H4 (cell line): ENCODE measurements at regions not wholly inside any gene's neighbourhood (a gene's known extent, or its start where the extent isn't known, plus 50 kb on each side); places are given as distances from the start of the nearest gene placed in this dataset.

Experiments
- DNase-seq: peaks from one replicate; pipeline ENCODE4 v3.0.0-alpha.2; 2015; ENCODE audit warnings: low spot score

- peak; percentile 7 for DNase-seq
These were observed 151.7 kb upstream of the MAOA start for GRCh38 chrX:43504394-43504793.

GRCh38 chrX:43505769-43506168 lies 150.3 kb upstream of the MAOA start:
- no peak for DNase-seq

- DNase-seq = no peak
These were observed 147.4 kb upstream of the MAOA start for GRCh38 chrX:43508694-43509093.

- no peak for DNase-seq
These were observed 145.9 kb upstream of the MAOA start for GRCh38 chrX:43510209-43510608.

- no peak for DNase-seq
These were observed 143.0 kb upstream of the MAOA start for GRCh38 chrX:43513085-43513484.

- DNase-seq = no peak
These were observed 141.3 kb upstream of the MAOA start for GRCh38 chrX:43514820-43515219.

GRCh38 chrX:43522582-43522981 lies 133.5 kb upstream of the MAOA start:
- DNase-seq = no peak

GRCh38 chrX:43525901-43526610 lies 130.0 kb upstream of the MAOA start:
- no peak for DNase-seq

- DNase-seq = no peak
These were observed 129.2 kb upstream of the MAOA start for GRCh38 chrX:43526878-43527277.

- DNase-seq = no peak
These were observed 128.3 kb upstream of the MAOA start for GRCh38 chrX:43527801-43528200.

GRCh38 chrX:43530837-43531236 lies 125.3 kb upstream of the MAOA start:
- no peak for DNase-seq

- no peak for DNase-seq
These were observed 115.8 kb upstream of the MAOA start for GRCh38 chrX:43540318-43540717.

- no peak for DNase-seq
These were observed 104.5 kb upstream of the MAOA start for GRCh38 chrX:43551590-43551989.

- no peak for DNase-seq
These were observed 103.9 kb upstream of the MAOA start for GRCh38 chrX:43552156-43552555.

- DNase-seq = no peak
These were observed 103.4 kb upstream of the MAOA start for GRCh38 chrX:43552703-43553102.

GRCh38 chrX:43553257-43553656 lies 102.8 kb upstream of the MAOA start:
- no peak for DNase-seq

- no peak for DNase-seq
These were observed 99.9 kb upstream of the MAOA start for GRCh38 chrX:43556207-43556606.

GRCh38 chrX:43557792-43558191 lies 98.3 kb upstream of the MAOA start:
- peak; percentile 53 for DNase-seq

GRCh38 chrX:43559644-43560043 lies 96.5 kb upstream of the MAOA start:
- peak; percentile 37 for DNase-seq

- no peak for DNase-seq
These were observed 95.7 kb upstream of the MAOA start for GRCh38 chrX:43560247-43560946.

- peak; percentile 9 for DNase-seq
These were observed 93.7 kb upstream of the MAOA start for GRCh38 chrX:43562372-43562771.

GRCh38 chrX:43564953-43565352 lies 91.1 kb upstream of the MAOA start:
- no peak for DNase-seq

GRCh38 chrX:43566170-43566569 lies 89.9 kb upstream of the MAOA start:
- DNase-seq = no peak
